IMR-90 (cell line): ENCODE measurements at regions not wholly inside any gene's neighbourhood (a gene's known extent, or its start where the extent isn't known, plus 50 kb on each side); places are given as distances from the start of the nearest gene placed in this dataset.

Source experiments
- ATAC-seq: fragments of 200-7000 bp; cut with Tn5 transposase; 2 replicates; pipeline ENCODE4 v1.9.1; 2020; ENCODE audit warnings: low read depth, mild to moderate bottlenecking, moderate library complexity
- BruUV-seq: library from RNA; stranded (reverse); fragments of 400-500 nt; replicated peaks from 2 replicates; lab custom pipeline; 2021; lab: Mats Ljungman, UMichigan
- CTCF ChIA-PET: fragments of 300-600 bp; formaldehyde crosslinking; extraction: SDS; loops from one replicate; lab custom pipeline; 2021; ENCODE audit warnings: antibody characterized with exemption; lab: Yijun Ruan, JAX
- POLR2A ChIA-PET: fragments of 300-600 bp; sonication (Branson Sonifier 250); formaldehyde crosslinking; loops from one replicate; lab custom pipeline; 2022; ENCODE audit warnings: antibody characterized with exemption; ENCODE audit not compliant: unreplicated experiment; lab: Charles Lee
- DNase-seq: peaks from one replicate; pipeline ENCODE4 v3.0.0; 2013
- H2AFZ ChIP-seq: replicated peaks from 2 replicates; pipeline ENCODE3; 2013; ENCODE audit warnings: low read length, mild to moderate bottlenecking; ENCODE audit not compliant: poor library complexity
- H2AK5ac ChIP-seq: 2 replicates; pipeline ENCODE4 v1.6.1; 2013; ENCODE audit warnings: low read depth, low read length, inconsistent platforms
- H2AK9ac ChIP-seq: replicated peaks from 2 replicates; pipeline ENCODE3; 2013; ENCODE audit warnings: mild to moderate bottlenecking, low read depth, low read length, moderate library complexity; ENCODE audit not compliant: poor library complexity
- H2BK120ac ChIP-seq: 2 replicates; pipeline ENCODE4 v1.6.1; 2013; ENCODE audit warnings: low read depth, low read length, inconsistent platforms
- H2BK15ac ChIP-seq: 3 replicates; pipeline ENCODE4 v1.6.1; 2013; ENCODE audit warnings: low read depth, low read length, inconsistent platforms
- H2BK20ac ChIP-seq: 2 replicates; pipeline ENCODE4 v1.6.1; 2013; ENCODE audit warnings: low read depth, mild to moderate bottlenecking, inconsistent platforms, low read length, moderate library complexity
- H2BK5ac ChIP-seq: 2 replicates; pipeline ENCODE4 v1.6.1; 2013; ENCODE audit warnings: mild to moderate bottlenecking, low read depth, low read length, inconsistent platforms; ENCODE audit not compliant: poor library complexity, severe bottlenecking
- H3K14ac ChIP-seq: replicated peaks from 2 replicates; pipeline ENCODE4 v1.6.1; 2013; ENCODE audit warnings: low read depth, low read length, inconsistent platforms
- H3K18ac ChIP-seq: 2 replicates; pipeline ENCODE4 v1.6.1; 2013; ENCODE audit warnings: low read depth, low read length, control low read depth
- H3K23ac ChIP-seq: 2 replicates; pipeline ENCODE4 v1.6.1; 2013; ENCODE audit warnings: low read depth, low read length, inconsistent platforms
- H3K27ac ChIP-seq: 2 replicates; pipeline ENCODE4 v1.5.1; 2013; ENCODE audit warnings: mild to moderate bottlenecking, control low read depth, low read length; ENCODE audit not compliant: insufficient read depth
- H3K27me3 ChIP-seq: 2 replicates; pipeline ENCODE4 v1.6.1; 2013; ENCODE audit warnings: low read length; ENCODE audit not compliant: control insufficient read depth, insufficient read depth
- H3K36me3 ChIP-seq: 2 replicates; pipeline ENCODE4 v1.6.1; 2013; ENCODE audit warnings: low read length, mixed read lengths; ENCODE audit not compliant: control insufficient read depth, insufficient read depth
- H3K4ac ChIP-seq: 2 replicates; pipeline ENCODE4 v1.6.1; 2013; ENCODE audit warnings: low read depth, low read length, inconsistent platforms
- H3K4me1 ChIP-seq: 2 replicates; pipeline ENCODE4 v1.6.1; 2013; ENCODE audit warnings: low read length, mixed read lengths; ENCODE audit not compliant: control insufficient read depth, insufficient read depth
- H3K4me2 ChIP-seq: 2 replicates; pipeline ENCODE4 v1.6.1; 2013; ENCODE audit warnings: low read depth, mild to moderate bottlenecking, control low read depth, low read length, moderate library complexity
- H3K4me3 ChIP-seq: 2 replicates; pipeline ENCODE4 v1.5.1; 2013; ENCODE audit warnings: low read depth, mild to moderate bottlenecking, control low read depth, low read length, moderate library complexity; ENCODE audit not compliant: insufficient read depth
- H3K56ac ChIP-seq: 2 replicates; pipeline ENCODE4 v1.6.1; 2013; ENCODE audit warnings: low read length, inconsistent platforms; ENCODE audit not compliant: insufficient read depth; ENCODE audit errors: extremely low read depth
- H3K79me1 ChIP-seq, 2 experiments: 2 replicates each; pipeline ENCODE4 v1.6.1; 2013; ENCODE audit warnings: low read length in 2 of 2, inconsistent platforms in 1 of 2, low read depth in 1 of 2
- H3K9ac ChIP-seq: 2 replicates; pipeline ENCODE4 v1.6.1; 2013; ENCODE audit warnings: low read depth, low read length, control low read depth
- H3K9me1 ChIP-seq: 2 replicates; pipeline ENCODE4 v1.6.1; 2013; ENCODE audit warnings: low read length, inconsistent platforms; ENCODE audit not compliant: insufficient read depth
- H3K9me3 ChIP-seq: 2 replicates; pipeline ENCODE4 v1.6.1; 2013; ENCODE audit warnings: low read length; ENCODE audit not compliant: control insufficient read depth, insufficient read depth
- H4K20me1 ChIP-seq: 2 replicates; pipeline ENCODE4 v1.6.1; 2013; ENCODE audit warnings: low read length, inconsistent platforms; ENCODE audit not compliant: insufficient read depth
- H4K5ac ChIP-seq: 2 replicates; pipeline ENCODE4 v1.6.1; 2013; ENCODE audit warnings: mild to moderate bottlenecking, low read depth, low read length, control low read depth
- H4K8ac ChIP-seq, 2 experiments: 2 replicates each; pipeline ENCODE4 v1.6.1; 2013; ENCODE audit warnings: low read depth in 2 of 2, low read length in 2 of 2, control low read depth in 1 of 2, inconsistent platforms in 1 of 2
- H4K91ac ChIP-seq: 2 replicates; pipeline ENCODE4 v1.6.1; 2013; ENCODE audit warnings: low read depth, low read length, inconsistent platforms; ENCODE audit not compliant: insufficient read depth
- POLR2A ChIP-seq: IDR thresholded peaks from 2 replicates; pipeline ENCODE4 v1.6.1; 2012; ENCODE audit warnings: mild to moderate bottlenecking, low read depth, low read length
- WGBS, 2 experiments: methylation state at CpG; one replicate each; pipeline versions ENCODE4 v1.1.5 to v1.1.7; 2013; ENCODE audit warnings: missing lambda C conversion rate in 2 of 2; ENCODE audit not compliant: insufficient read length in 1 of 2; ENCODE audit errors: extremely low coverage in 2 of 2; 5-methylcytosine and 5-hydroxymethylcytosine counted together
- dilution Hi-C: fragments of 300-500 bp; cut with HindIII; formaldehyde crosslinking; loops from one replicate; pipeline ENCODE4 v1.14.3; 2018; ENCODE audit warnings: low sequenced_read_pairs; ENCODE audit not compliant: unreplicated experiment
- in situ Hi-C: fragments of 300-500 bp; cut with MboI; formaldehyde crosslinking; loops from 3 replicates; pipeline ENCODE4 v1.14.3; 2019; ENCODE audit warnings: low sequenced_read_pairs, inconsistent platforms, mixed read lengths
- intact Hi-C: fragments of 100-400 bp; cut with micrococcal nuclease; formaldehyde crosslinking; loops from 2 replicates; pipeline ENCODE4 v1.10.0; 2022
- TF ChIP-seq, protein P1 (sequence below): fragments of 150-350 bp; IDR thresholded peaks from 2 replicates; pipeline ENCODE4 v1.6.1; 2017; ENCODE audit warnings: mild to moderate bottlenecking, antibody characterized with exemption, low read length, low read depth

DNA sequence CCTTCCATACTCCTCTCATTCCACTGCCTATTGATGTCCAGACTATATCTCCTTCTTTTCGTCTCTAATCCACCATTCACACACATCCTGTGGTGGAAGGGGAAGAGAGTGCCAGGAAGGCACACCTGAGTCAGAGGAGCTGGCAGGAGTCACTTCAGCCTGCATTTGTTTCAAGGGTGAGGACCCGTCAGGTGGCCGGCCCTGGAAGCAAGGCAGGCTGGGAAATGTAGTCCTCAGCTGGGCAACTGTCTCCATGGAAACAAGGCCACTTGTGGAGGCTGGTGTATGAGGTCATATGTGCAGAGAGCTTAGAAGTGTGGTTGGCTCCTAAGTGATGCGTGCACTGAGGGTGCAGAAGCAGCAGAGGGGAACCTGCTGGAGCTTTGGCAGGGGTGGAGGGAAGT, 278.4 kb downstream of the NSG2 start:
- Histone ChIP-seq H3K9me3 (no peaks in the 10 kb centered on the region), H3K4me1 (peaks cover 4% of the 10 kb centered on the region; the same call in 1 of the 2 replicates), H2BK15ac (no peak overlapping the region), H2AK5ac (no peak overlapping the region), H3K36me3 (no peaks in the 10 kb centered on the region), H3K18ac (no peak overlapping the region), H3K4me3 (no peak overlapping the region), H3K4ac (no peak overlapping the region), H3K56ac (no peak overlapping the region), H4K91ac (no peak overlapping the region), H4K20me1 (no peaks in the 10 kb centered on the region), H2BK5ac (no peak overlapping the region), H3K14ac (no peak overlapping the region), H4K5ac (no peak overlapping the region), H3K9me1 (no peaks in the 10 kb centered on the region), H3K79me1 (no peaks in the 10 kb centered on the region), H3K4me2 (peak overlapping the region; percentile 83), H4K8ac (no peak overlapping the region), H3K9ac (no peak overlapping the region), H2BK120ac (no peak overlapping the region), H2AK9ac (no peak overlapping the region), H3K23ac (no peak overlapping the region), H3K27ac (no peak overlapping the region), H3K27me3 (peaks cover 16% of the 10 kb centered on the region), H2BK20ac (no peak overlapping the region), H2AFZ (no peak overlapping the region)
- no TSS peak for BruUV-seq
- in situ Hi-C loops (loop anchor here (25.0 kb wide), 2 partner anchors 1037 to 1162 kb away; no protein-coding TSS in a partner anchor), intact Hi-C loops (no loop called here), dilution Hi-C loops (no loop called here)
- 0% methylated on average over 3 of the region's 4 CpGs; no CpG with 5 or more reads in 1 of the 2 experiments for WGBS, 2 experiments
- DNase-seq (peak; percentile 58), ATAC-seq (peak; percentile 77)
- CTCF ChIA-PET: interaction anchor here (0.8 kb wide), 1 partner anchor 12 kb away, joined by 5 read pairs; no protein-coding TSS in a partner anchor
- TF ChIP-seq, protein P1, sequence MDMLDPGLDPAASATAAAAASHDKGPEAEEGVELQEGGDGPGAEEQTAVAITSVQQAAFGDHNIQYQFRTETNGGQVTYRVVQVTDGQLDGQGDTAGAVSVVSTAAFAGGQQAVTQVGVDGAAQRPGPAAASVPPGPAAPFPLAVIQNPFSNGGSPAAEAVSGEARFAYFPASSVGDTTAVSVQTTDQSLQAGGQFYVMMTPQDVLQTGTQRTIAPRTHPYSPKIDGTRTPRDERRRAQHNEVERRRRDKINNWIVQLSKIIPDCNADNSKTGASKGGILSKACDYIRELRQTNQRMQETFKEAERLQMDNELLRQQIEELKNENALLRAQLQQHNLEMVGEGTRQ: peak; percentile 73
- no peak for TF ChIP-seq POLR2A
- POLR2A ChIA-PET: no interaction called here
